ENCODE measurements at regions not wholly inside any gene's neighbourhood (a gene's known extent, or its start where the extent isn't known, plus 50 kb on each side); places are given as distances from the start of the nearest gene placed in this dataset.

- H4K20me1 ChIP-seq = no peaks in the 10 kb centered on the region
- TF ChIP-seq Cebpa-rat (IDR thresholded peaks at IDR 0.05) = no peak
- H3K9ac ChIP-seq = no peak overlapping the region
- no peaks in the 10 kb centered on the region for H3K36me3 ChIP-seq
- no peaks in the 10 kb centered on the region for H3K9me3 ChIP-seq
- no peaks in the 10 kb centered on the region for H3K4me1 ChIP-seq
- no peak overlapping the region for H3K27ac ChIP-seq
- no peak overlapping the region for H3K4me3 ChIP-seq
- H3K4me2 ChIP-seq = no peak overlapping the region
- no peaks in the 10 kb centered on the region for H3K27me3 ChIP-seq
These were observed 76.5 kb downstream of the C1D start for GRCh38 chr2:67986258-67986657.

Data from BLaER1 (cell line).